Astrocyte (in vitro differentiated cells and primary cell): ENCODE measurements at regions not wholly inside any gene's neighbourhood (a gene's known extent, or its start where the extent isn't known, plus 50 kb on each side); places are given as distances from the start of the nearest gene placed in this dataset.

Source experiments
- DNase-seq: peaks from one replicate; pipeline ENCODE4 v3.0.0-alpha.2; 2010; ENCODE audit warnings: low read depth
- FAIRE-seq: peaks from 2 replicates; lab custom pipeline; 2011; peaks lifted over from hg19 to GRCh38; lab: Jason Lieb, UNC
- H2AFZ ChIP-seq: 2 replicates; pipeline ENCODE4 v1.6.0; 2012; ENCODE audit warnings: low read depth, low read length, inconsistent platforms
- H3K27ac ChIP-seq: 2 replicates; pipeline ENCODE4 v1.5.1; 2011; ENCODE audit warnings: low read depth, low read length, inconsistent platforms
- H3K27me3 ChIP-seq: 2 replicates; pipeline ENCODE4 v1.6.0; 2011; ENCODE audit warnings: low read length, inconsistent platforms; ENCODE audit not compliant: insufficient read depth
- H3K36me3 ChIP-seq: 2 replicates; pipeline ENCODE4 v1.5.1; 2011; ENCODE audit warnings: low read length, inconsistent platforms; ENCODE audit not compliant: insufficient read depth
- H3K4me1 ChIP-seq: 2 replicates; pipeline ENCODE4 v1.5.1; 2011; ENCODE audit warnings: low read length, inconsistent platforms; ENCODE audit not compliant: insufficient read depth
- H3K4me2 ChIP-seq: 2 replicates; pipeline ENCODE4 v1.6.0; 2012; ENCODE audit warnings: low read length, inconsistent platforms
- H3K4me3 ChIP-seq: 2 replicates; pipeline ENCODE4 v1.5.1; 2011; ENCODE audit warnings: low read depth, mild to moderate bottlenecking, low read length, inconsistent platforms; ENCODE audit not compliant: insufficient read depth
- H3K79me2 ChIP-seq: 2 replicates; pipeline ENCODE4 v1.6.0; 2012; ENCODE audit warnings: mild to moderate bottlenecking, low read length, inconsistent platforms; ENCODE audit not compliant: insufficient read depth
- H3K9ac ChIP-seq: 2 replicates; pipeline ENCODE4 v1.6.0; 2012; ENCODE audit warnings: mild to moderate bottlenecking, low read length, inconsistent platforms
- H3K9me3 ChIP-seq: 2 replicates; pipeline ENCODE4 v1.5.1; 2012; ENCODE audit warnings: low read depth, mild to moderate bottlenecking, low read length, inconsistent platforms; ENCODE audit not compliant: insufficient read depth
- H4K20me1 ChIP-seq: 2 replicates; pipeline ENCODE4 v1.6.0; 2012; ENCODE audit warnings: low read length, inconsistent platforms; ENCODE audit not compliant: insufficient read depth
- H3K27ac Mint-ChIP-seq: one replicate; pipeline ENCODE4 v1.8.0; 2021; ENCODE audit warnings: mild to moderate bottlenecking, mixed read lengths; ENCODE audit not compliant: unreplicated experiment
- H3K27me3 Mint-ChIP-seq: one replicate; pipeline ENCODE4 v1.8.0; 2021; ENCODE audit warnings: low read depth, mixed read lengths; ENCODE audit not compliant: unreplicated experiment
- H3K36me3 Mint-ChIP-seq: one replicate; pipeline ENCODE4 v1.8.0; 2021; ENCODE audit warnings: low read depth, mixed read lengths; ENCODE audit not compliant: unreplicated experiment
- H3K4me1 Mint-ChIP-seq: one replicate; pipeline ENCODE4 v1.8.0; 2021; ENCODE audit warnings: low read depth, mixed read lengths; ENCODE audit not compliant: unreplicated experiment
- H3K4me3 Mint-ChIP-seq: one replicate; pipeline ENCODE4 v1.8.0; 2021; ENCODE audit warnings: mild to moderate bottlenecking, moderate library complexity, mixed read lengths; ENCODE audit not compliant: unreplicated experiment
- H3K9me3 Mint-ChIP-seq: one replicate; pipeline ENCODE4 v1.8.0; 2021; ENCODE audit warnings: mild to moderate bottlenecking, mixed read lengths; ENCODE audit not compliant: unreplicated experiment
- CTCF ChIP-seq: IDR thresholded peaks from 2 replicates; pipeline ENCODE4 v1.5.1; 2011; ENCODE audit warnings: low read depth, mild to moderate bottlenecking, inconsistent platforms, low read length, moderate library complexity; ENCODE audit not compliant: insufficient read depth
- EZH2 ChIP-seq: IDR thresholded peaks from 2 replicates; pipeline ENCODE4 v1.6.1; 2012; ENCODE audit warnings: mild to moderate bottlenecking, low read length, inconsistent platforms; ENCODE audit not compliant: insufficient read depth

- no peak overlapping the region for H2AFZ ChIP-seq
Measured at GRCh38 chr22:48079505-48080290, 1317.2 kb downstream of the TBC1D22A start.

GRCh38 chr22:48078825-48079224 lies 1316.4 kb downstream of the TBC1D22A start:
- Mint-ChIP-seq H3K4me1 (no peaks in the 10 kb centered on the region), H3K27me3 (peaks cover 76% of the 10 kb centered on the region), H3K9me3 (peaks cover 3% of the 10 kb centered on the region), H3K4me3 (no peak overlapping the region), H3K36me3 (no peaks in the 10 kb centered on the region), H3K27ac (no peak overlapping the region)
- H2AFZ ChIP-seq: no peak overlapping the region
- TF ChIP-seq CTCF (no peak), EZH2 (no peak)
- no peak overlapping the region for H3K4me2 ChIP-seq
- DNase-seq (no peak), FAIRE-seq (no peak)
- no peak overlapping the region for H3K4me3 ChIP-seq
- peaks cover 8% of the 10 kb centered on the region for H3K9me3 ChIP-seq
- no peaks in the 10 kb centered on the region for H4K20me1 ChIP-seq
- H3K4me1 ChIP-seq: no peaks in the 10 kb centered on the region
- no peaks in the 10 kb centered on the region for H3K27me3 ChIP-seq
- H3K36me3 ChIP-seq: no peaks in the 10 kb centered on the region
- no peak overlapping the region for H3K27ac ChIP-seq
- no peaks in the 10 kb centered on the region for H3K79me2 ChIP-seq
- no peak overlapping the region for H3K9ac ChIP-seq

More at GRCh38 chr22:48079505-48080290, 1317.2 kb downstream of the TBC1D22A start:
- H3K4me3 ChIP-seq: no peak overlapping the region
- Mint-ChIP-seq H3K4me3 (no peak overlapping the region), H3K4me1 (no peaks in the 10 kb centered on the region), H3K27ac (no peak overlapping the region), H3K27me3 (peaks cover 77% of the 10 kb centered on the region), H3K9me3 (peaks cover 3% of the 10 kb centered on the region), H3K36me3 (no peaks in the 10 kb centered on the region)
- no peak overlapping the region for H3K27ac ChIP-seq
- no peak for TF ChIP-seq EZH2
- TF ChIP-seq CTCF: no peak
- no peak overlapping the region for H3K9ac ChIP-seq
- no peak overlapping the region for H3K4me2 ChIP-seq
- no peaks in the 10 kb centered on the region for H3K36me3 ChIP-seq
- DNase-seq: no peak
- H3K4me1 ChIP-seq: no peaks in the 10 kb centered on the region
- H3K9me3 ChIP-seq: peaks cover 4% of the 10 kb centered on the region
- no peaks in the 10 kb centered on the region for H3K27me3 ChIP-seq
- H3K79me2 ChIP-seq: no peaks in the 10 kb centered on the region
- no peak for FAIRE-seq
- no peaks in the 10 kb centered on the region for H4K20me1 ChIP-seq

GRCh38 chr22:48077699-48078098 lies 1315.2 kb downstream of the TBC1D22A start:
- H3K27me3 Mint-ChIP-seq: peaks cover 75% of the 10 kb centered on the region
- H3K4me1 Mint-ChIP-seq: no peaks in the 10 kb centered on the region
- no peak overlapping the region for H3K4me2 ChIP-seq
- FAIRE-seq (no peak), DNase-seq (no peak)
- no peaks in the 10 kb centered on the region for H3K79me2 ChIP-seq
- no peaks in the 10 kb centered on the region for H3K36me3 Mint-ChIP-seq
- no peak for TF ChIP-seq CTCF
- TF ChIP-seq EZH2: no peak
- no peak overlapping the region for H3K9ac ChIP-seq
- peaks cover 5% of the 10 kb centered on the region for H3K9me3 ChIP-seq
- H3K27me3 ChIP-seq: no peaks in the 10 kb centered on the region
- no peak overlapping the region for H2AFZ ChIP-seq
- H3K36me3 ChIP-seq: no peaks in the 10 kb centered on the region
- peaks cover 3% of the 10 kb centered on the region for H3K9me3 Mint-ChIP-seq
- H3K4me3 ChIP-seq: no peak overlapping the region
- H3K4me3 Mint-ChIP-seq: no peak overlapping the region
- no peak overlapping the region for H3K27ac ChIP-seq
- no peaks in the 10 kb centered on the region for H3K4me1 ChIP-seq
- H4K20me1 ChIP-seq: no peaks in the 10 kb centered on the region
- no peak overlapping the region for H3K27ac Mint-ChIP-seq
